Erythroblast (primary cell): ENCODE measurements at regions not wholly inside any gene's neighbourhood (a gene's known extent, or its start where the extent isn't known, plus 50 kb on each side); places are given as distances from the start of the nearest gene placed in this dataset.

ENCODE experiments used
- GATA1 ChIP-seq: IDR thresholded peaks from 2 replicates; pipeline ENCODE4 v1.6.1; 2011; ENCODE audit warnings: low read depth, mild to moderate bottlenecking, control low read depth, low read length, moderate library complexity
- POLR2A ChIP-seq: IDR thresholded peaks from 2 replicates; pipeline ENCODE4 v1.6.1; 2011; ENCODE audit warnings: mild to moderate bottlenecking, low read length

DNA sequence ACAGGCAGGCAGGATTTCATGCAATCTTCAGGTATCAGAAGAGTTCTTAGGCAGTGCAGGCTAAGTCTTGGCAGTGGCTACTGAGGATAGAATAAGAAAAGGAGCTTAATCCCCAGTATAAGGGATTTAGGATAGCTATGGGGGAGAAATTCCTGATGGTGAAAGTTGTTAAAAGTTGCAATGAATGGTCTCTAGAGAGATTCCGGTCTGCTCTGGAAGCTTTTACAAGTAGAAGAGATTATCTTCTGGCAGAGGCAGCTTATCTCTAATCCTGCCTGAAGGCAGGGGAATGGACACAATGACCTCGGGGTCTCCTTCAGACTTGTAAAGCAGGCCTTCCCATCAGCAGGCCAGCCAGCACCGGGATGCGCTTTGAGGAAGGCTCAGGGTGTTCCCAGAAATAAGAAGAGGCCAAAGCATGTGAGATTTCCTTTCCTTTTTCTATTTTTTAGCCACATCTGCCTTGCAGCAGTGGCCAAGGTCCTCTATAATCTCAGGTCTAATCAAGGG is 253.9 kb upstream of the KLHL29 start:
- TF ChIP-seq POLR2A (no peak), GATA1 (no peak)
